ENCODE measurements at regions not wholly inside any gene's neighbourhood (a gene's known extent, or its start where the extent isn't known, plus 50 kb on each side); places are given as distances from the start of the nearest gene placed in this dataset.

- Mint-ChIP-seq H3K9me3 (peaks cover 12% of the 10 kb centered on the region), H3K36me3 (ENCODE audit: low read depth) (no peaks in the 10 kb centered on the region), H3K4me3 (no peak overlapping the region), H3K27ac (no peak overlapping the region), H3K4me1 (ENCODE audit: low read depth) (no peaks in the 10 kb centered on the region), H3K27me3 (no peaks in the 10 kb centered on the region)
- ChIA-PET POLR2A (no interaction called here), CTCF (no interaction called here)
- Histone ChIP-seq H3K9me3 (ENCODE audit: control insufficient read depth in 1 of 2, insufficient read depth in 1 of 2, low read length in 2 of 2) (peaks cover 0 to 4% of the 10 kb centered on the region in 2 experiments), H3K27ac (ENCODE audit: low read depth in 1 of 2, low read length in 2 of 2) (no peak overlapping the region), H3K27me3 (ENCODE audit: control insufficient read depth in 1 of 2, insufficient read depth in 2 of 2, low read length in 2 of 2) (no peaks in the 10 kb centered on the region), H3K36me3 (ENCODE audit: insufficient read depth, low read length) (no peaks in the 10 kb centered on the region), H3K4me3 (ENCODE audit: low read length) (no peak overlapping the region), H3K4me1 (ENCODE audit: insufficient read depth, low read length) (no peaks in the 10 kb centered on the region)
- DNase-seq = no peak
- TF ChIP-seq CTCF (IDR thresholded peaks at IDR 0.05) = no peak
- intact Hi-C loops (cut with DNase I, micrococcal nuclease) = no loop called here
- ATAC-seq (ENCODE audit: poor library complexity) = no peak
Measured at GRCh38 chr13:64770743-64771142, 2459.4 kb downstream of the PCDH9 start.

DNA sequence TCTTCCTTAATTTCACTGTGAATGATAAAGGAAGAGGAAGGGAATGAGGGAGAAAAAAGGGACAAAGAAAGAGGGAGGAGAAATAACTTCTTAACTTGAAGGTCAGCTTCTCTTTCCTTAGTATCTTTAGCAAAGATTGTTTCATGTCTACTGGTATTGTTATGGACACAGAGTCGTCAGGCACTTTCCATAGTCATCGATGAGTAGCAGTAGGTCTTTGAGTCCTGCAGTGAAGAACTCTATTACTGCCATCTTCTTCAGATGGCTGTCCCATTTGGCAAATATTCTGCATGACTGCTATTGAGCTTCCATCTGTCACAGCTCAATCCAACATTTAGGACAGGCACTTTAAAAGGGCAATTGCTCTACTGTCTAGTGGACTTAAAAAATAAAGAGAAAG, 2463.1 kb downstream of the PCDH9 start:
- POLR2A ChIA-PET = no interaction called here
- no peak for TF ChIP-seq CTCF (IDR thresholded peaks at IDR 0.05)
- H3K4me3 Mint-ChIP-seq = no peak overlapping the region
- Histone ChIP-seq H3K4me3 (ENCODE audit: low read length) (no peak overlapping the region), H3K4me1 (ENCODE audit: insufficient read depth, low read length) (no peaks in the 10 kb centered on the region), H3K36me3 (ENCODE audit: insufficient read depth, low read length) (no peaks in the 10 kb centered on the region), H3K9me3 (ENCODE audit: control insufficient read depth in 1 of 2, insufficient read depth in 1 of 2, low read length in 2 of 2) (peaks cover 1 to 6% of the 10 kb centered on the region in 2 experiments), H3K27me3 (ENCODE audit: control insufficient read depth in 1 of 2, insufficient read depth in 2 of 2, low read length in 2 of 2) (no peaks in the 10 kb centered on the region), H3K27ac (ENCODE audit: low read depth in 1 of 2, low read length in 2 of 2) (no peak overlapping the region)
- H3K27me3 Mint-ChIP-seq = no peaks in the 10 kb centered on the region
- H3K4me1 Mint-ChIP-seq (ENCODE audit: low read depth) = no peaks in the 10 kb centered on the region
- DNase-seq (no peak), ATAC-seq (ENCODE audit: poor library complexity) (no peak)
- CTCF ChIA-PET = no interaction called here
- intact Hi-C loops (cut with DNase I, micrococcal nuclease) = no loop called here
- H3K9me3 Mint-ChIP-seq = peaks cover 15% of the 10 kb centered on the region
- no peak overlapping the region for H3K27ac Mint-ChIP-seq
- no peaks in the 10 kb centered on the region for H3K36me3 Mint-ChIP-seq (ENCODE audit: low read depth)

GRCh38 chr13:64765636-64766035, 2464.5 kb downstream of the PCDH9 start:
- H3K36me3 Mint-ChIP-seq (ENCODE audit: low read depth) = no peaks in the 10 kb centered on the region
- Histone ChIP-seq H3K27ac (ENCODE audit: low read depth in 1 of 2, low read length in 2 of 2) (no peak overlapping the region), H3K9me3 (ENCODE audit: control insufficient read depth in 1 of 2, insufficient read depth in 1 of 2, low read length in 2 of 2) (peaks cover 4 to 6% of the 10 kb centered on the region in 2 experiments), H3K4me3 (ENCODE audit: low read length) (no peak overlapping the region), H3K27me3 (ENCODE audit: control insufficient read depth in 1 of 2, insufficient read depth in 2 of 2, low read length in 2 of 2) (no peaks in the 10 kb centered on the region), H3K4me1 (ENCODE audit: insufficient read depth, low read length) (no peaks in the 10 kb centered on the region), H3K36me3 (ENCODE audit: insufficient read depth, low read length) (no peaks in the 10 kb centered on the region)
- peaks cover 14% of the 10 kb centered on the region for H3K9me3 Mint-ChIP-seq
- ATAC-seq (ENCODE audit: poor library complexity) = no peak
- ChIA-PET CTCF (no interaction called here), POLR2A (no interaction called here)
- H3K4me1 Mint-ChIP-seq (ENCODE audit: low read depth) = no peaks in the 10 kb centered on the region
- H3K27me3 Mint-ChIP-seq = no peaks in the 10 kb centered on the region
- no peak overlapping the region for H3K27ac Mint-ChIP-seq
- TF ChIP-seq CTCF (IDR thresholded peaks at IDR 0.05) = no peak
- intact Hi-C loops (cut with DNase I, micrococcal nuclease) = no loop called here
- no peak overlapping the region for H3K4me3 Mint-ChIP-seq
- no peak for DNase-seq
